K562 (cell line): ENCODE measurements at regions not wholly inside any gene's neighbourhood (a gene's known extent, or its start where the extent isn't known, plus 50 kb on each side); places are given as distances from the start of the nearest gene placed in this dataset.

Source experiments
- ATF4 ChIP-seq: fragments of 450-650 bp; formaldehyde crosslinking; IDR thresholded peaks from 2 replicates; pipeline ENCODE4 v1.4.0; 2022; ENCODE audit warnings: mild to moderate bottlenecking, moderate library complexity
- CBX8 ChIP-seq: fragments of 200-600 bp; sonication (generic); IDR thresholded peaks from 2 replicates; pipeline ENCODE4 v1.6.1; 2012; ENCODE audit warnings: borderline replicate concordance, mixed run types, low read depth, mild to moderate bottlenecking, moderate library complexity, mixed read lengths, low read length, control low read depth, inconsistent platforms; ENCODE audit not compliant: poor library complexity, severe bottlenecking; ENCODE audit errors: extremely low read depth
- GABPB1 ChIP-seq: sonication (generic); formaldehyde crosslinking; IDR thresholded peaks from 2 replicates; pipeline ENCODE4 v1.8.0; 2022; ENCODE audit warnings: mild to moderate bottlenecking, missing genetic modification reagents
- HMGXB4 ChIP-seq: sonication (generic); formaldehyde crosslinking; IDR thresholded peaks from 2 replicates; pipeline ENCODE4 v1.8.1; 2023; ENCODE audit warnings: mild to moderate bottlenecking, missing genetic modification reagents
- IFI16 ChIP-seq: fragments of 250-450 bp; sonication (Bioruptor Pico); IDR thresholded peaks from 2 replicates; pipeline ENCODE4 v2.1.2; 2022; ENCODE audit warnings: mild to moderate bottlenecking, inconsistent platforms
- MCM5 ChIP-seq: fragments of 450-650 bp; IDR thresholded peaks from 2 replicates; pipeline ENCODE4 v1.6.1; 2016; ENCODE audit warnings: low read depth
- NR0B1 ChIP-seq: fragments of 450-650 bp; IDR thresholded peaks from one replicate; pipeline ENCODE4 v1.6.1; 2018; ENCODE audit warnings: mild to moderate bottlenecking, moderate library complexity; ENCODE audit not compliant: partially characterized antibody
- SREBF2 ChIP-seq: sonication (generic); formaldehyde crosslinking; IDR thresholded peaks from 2 replicates; pipeline ENCODE4 v1.4.0; 2020; ENCODE audit warnings: mild to moderate bottlenecking, missing genetic modification reagents
- TCFL5 ChIP-seq: fragments of 250-450 bp; sonication (Bioruptor Pico); conservative IDR thresholded peaks from 2 replicates; pipeline ENCODE4 v1.6.1; 2021; ENCODE audit warnings: mild to moderate bottlenecking, moderate library complexity, matching md5 sums
- ZNF354B ChIP-seq: fragments of 250-450 bp; sonication (Bioruptor Pico); IDR thresholded peaks from 2 replicates; pipeline ENCODE4 v1.4.0; 2020
- ZNF592 ChIP-seq: fragments of 450-650 bp; IDR thresholded peaks from 2 replicates; pipeline ENCODE4 v1.6.1; 2017; ENCODE audit warnings: antibody characterized with exemption, mild to moderate bottlenecking
- ZNF79 ChIP-seq: fragments of 250-450 bp; sonication (Bioruptor Pico); IDR thresholded peaks from 2 replicates; pipeline ENCODE4 v1.4.0; 2020; ENCODE audit warnings: low read depth, mild to moderate bottlenecking, moderate library complexity

GRCh38 chr2:160602073-160602472 is 108.5 kb upstream of the RBMS1 start (continued):
- TF ChIP-seq CBX8, result no peak
- TF ChIP-seq ZNF79, result no peak
- TF ChIP-seq ZNF592, result no peak
- TF ChIP-seq HMGXB4, result no peak
- TF ChIP-seq MCM5, result no peak
- no peak for TF ChIP-seq TCFL5 (CRISPR knock-in tag)
- no peak for TF ChIP-seq ATF4
- no peak for TF ChIP-seq IFI16 (CRISPR knock-in tag)
- no peak for TF ChIP-seq GABPB1 (CRISPR knock-in tag)
- no peak for TF ChIP-seq NR0B1
- TF ChIP-seq ZNF354B (CRISPR knock-in tag), result no peak
- TF ChIP-seq SREBF2, result no peak
